Epithelial cell of proximal tubule (primary cell): ENCODE measurements at regions not wholly inside any gene's neighbourhood (a gene's known extent, or its start where the extent isn't known, plus 50 kb on each side); places are given as distances from the start of the nearest gene placed in this dataset.

Source experiments
- DNase-seq: peaks from one replicate; pipeline ENCODE4 v3.0.0-alpha.2; 2011; ENCODE audit warnings: low read depth
- H3K4me3 ChIP-seq: 2 replicates; pipeline ENCODE4 v1.5.1; 2011; ENCODE audit warnings: low read depth, mild to moderate bottlenecking, low read length
- CTCF ChIP-seq: conservative IDR thresholded peaks from 2 replicates; pipeline ENCODE4 v1.5.1; 2012; ENCODE audit warnings: low read depth, mild to moderate bottlenecking, low read length

GRCh38 chr4:138056541-138056940 is 185.6 kb downstream of the SLC7A11 start:
- TF ChIP-seq CTCF, result no peak
- no peak overlapping the region for H3K4me3 ChIP-seq
- no peak for DNase-seq

- no peak for DNase-seq
- no peak overlapping the region for H3K4me3 ChIP-seq
- no peak for TF ChIP-seq CTCF
Observed at GRCh38 chr4:138055890-138056289, 186.3 kb downstream of the SLC7A11 start.

GRCh38 chr4:138053641-138054301 is 188.4 kb downstream of the SLC7A11 start:
- no peak for TF ChIP-seq CTCF
- no peak overlapping the region for H3K4me3 ChIP-seq
- DNase-seq, result peak; percentile 38

GRCh38 chr4:138052806-138053632 is 189.1 kb downstream of the SLC7A11 start:
- no peak for TF ChIP-seq CTCF
- DNase-seq, result no peak
- H3K4me3 ChIP-seq, result no peak overlapping the region

- no peak overlapping the region for H3K4me3 ChIP-seq
Observed at GRCh38 chr4:138051157-138051556, 191.0 kb downstream of the SLC7A11 start.

GRCh38 chr4:138050601-138051000 is 191.5 kb downstream of the SLC7A11 start:
- TF ChIP-seq CTCF, result no peak
- no peak overlapping the region for H3K4me3 ChIP-seq
- DNase-seq, result no peak

More at GRCh38 chr4:138051157-138051556, 191.0 kb downstream of the SLC7A11 start:
- no peak for TF ChIP-seq CTCF
- DNase-seq, result no peak
